ENCODE measurements at regions not wholly inside any gene's neighbourhood (a gene's known extent, or its start where the extent isn't known, plus 50 kb on each side); places are given as distances from the start of the nearest gene placed in this dataset.
"Not testable (repeated sequence)": the region's sequence is repeated elsewhere in the genome, so short reads cannot be mapped to it uniquely, and the experiment has no call there.

- Histone ChIP-seq H3K9ac (ENCODE audit: low read depth, low read length) (no peak overlapping the region), H3K4me1 (ENCODE audit: control insufficient read depth, insufficient read depth, low read length) (no peaks in the 10 kb centered on the region), H3K27me3 (ENCODE audit: control insufficient read depth, insufficient read depth, low read length) (no peaks in the 10 kb centered on the region), H3K4me3 (ENCODE audit: low read depth, low read length) (no peak overlapping the region), H3K36me3 (ENCODE audit: control insufficient read depth, insufficient read depth, low read length) (no peaks in the 10 kb centered on the region), H3K9me3 (ENCODE audit: control insufficient read depth, insufficient read depth, low read length) (no peaks in the 10 kb centered on the region)
These were observed 165.6 kb downstream of the C4orf33 start for GRCh38 chr4:129261584-129261983.

GRCh38 chr4:129264008-129264657 is 168.2 kb downstream of the C4orf33 start:
- H3K4me1 ChIP-seq (ENCODE audit: control insufficient read depth, insufficient read depth, low read length): peaks cover 2% of the 10 kb centered on the region
- H3K36me3 ChIP-seq (ENCODE audit: control insufficient read depth, insufficient read depth, low read length): no peaks in the 10 kb centered on the region
- no peak overlapping the region for H3K9ac ChIP-seq (ENCODE audit: low read depth, low read length)
- H3K27me3 ChIP-seq (ENCODE audit: control insufficient read depth, insufficient read depth, low read length): no peaks in the 10 kb centered on the region
- no peaks in the 10 kb centered on the region for H3K9me3 ChIP-seq (ENCODE audit: control insufficient read depth, insufficient read depth, low read length)
- no peak overlapping the region for H3K4me3 ChIP-seq (ENCODE audit: low read depth, low read length)

GRCh38 chr4:129278868-129279267 is 182.9 kb downstream of the C4orf33 start:
- Histone ChIP-seq H3K27me3 (ENCODE audit: control insufficient read depth, insufficient read depth, low read length) (no peaks in the 10 kb centered on the region), H3K4me3 (ENCODE audit: low read depth, low read length) (no peak overlapping the region), H3K9me3 (ENCODE audit: control insufficient read depth, insufficient read depth, low read length) (no peaks in the 10 kb centered on the region), H3K9ac (ENCODE audit: low read depth, low read length) (no peak overlapping the region), H3K36me3 (ENCODE audit: control insufficient read depth, insufficient read depth, low read length) (no peaks in the 10 kb centered on the region), H3K4me1 (ENCODE audit: control insufficient read depth, insufficient read depth, low read length) (no peaks in the 10 kb centered on the region)

DNA sequence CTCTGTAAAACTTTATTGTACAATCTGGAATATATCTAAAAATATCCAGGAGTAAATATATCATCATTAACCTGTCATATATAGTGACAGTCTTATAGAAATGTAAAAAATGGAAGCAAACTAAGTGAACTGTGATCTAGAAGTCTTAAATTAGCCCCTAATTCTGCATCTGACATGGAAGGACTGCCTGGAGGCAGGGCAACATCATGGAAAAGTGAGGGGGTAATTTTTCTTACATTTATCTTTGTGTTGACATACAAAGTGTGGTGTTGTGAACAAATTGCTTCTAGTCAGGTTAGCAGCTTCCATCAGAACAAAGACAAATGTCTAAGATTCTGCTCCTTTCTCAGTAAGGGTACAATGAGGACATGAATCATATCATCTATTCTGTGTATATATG is 186.3 kb downstream of the C4orf33 start:
- no peak overlapping the region for H3K9ac ChIP-seq (ENCODE audit: low read depth, low read length)

DNA sequence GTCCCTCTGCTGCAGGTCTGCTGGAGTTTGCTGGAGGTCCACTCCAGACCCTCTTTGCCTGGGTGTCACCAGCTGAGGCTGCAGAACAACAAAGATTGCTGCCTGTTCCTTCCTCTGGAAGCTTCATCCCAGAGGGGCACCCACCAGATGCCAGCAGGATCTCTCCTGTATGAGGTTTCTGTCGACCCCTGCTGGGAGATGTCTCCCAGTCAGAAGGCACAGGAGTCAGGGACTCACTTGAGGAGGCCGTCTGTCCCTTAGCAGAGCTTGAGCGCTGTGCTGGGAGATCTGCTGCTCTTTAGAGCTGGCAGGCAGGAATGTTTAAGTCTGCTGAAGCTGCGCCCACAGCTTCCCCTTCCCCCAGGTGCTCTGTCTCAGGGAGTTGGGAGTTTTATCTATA is 196.2 kb downstream of the C4orf33 start:
- H3K27me3 ChIP-seq (ENCODE audit: control insufficient read depth, insufficient read depth, low read length); H3K4me1 ChIP-seq (ENCODE audit: control insufficient read depth, insufficient read depth, low read length); H3K36me3 ChIP-seq (ENCODE audit: control insufficient read depth, insufficient read depth, low read length); H3K9ac ChIP-seq (ENCODE audit: low read depth, low read length); H3K4me3 ChIP-seq (ENCODE audit: low read depth, low read length); H3K9me3 ChIP-seq (ENCODE audit: control insufficient read depth, insufficient read depth, low read length): not testable (repeated sequence)

More for the DNA sequence above, 186.3 kb downstream of the C4orf33 start:
- H3K9me3 ChIP-seq (ENCODE audit: control insufficient read depth, insufficient read depth, low read length): no peaks in the 10 kb centered on the region
- H3K27me3 ChIP-seq (ENCODE audit: control insufficient read depth, insufficient read depth, low read length): no peaks in the 10 kb centered on the region
- no peaks in the 10 kb centered on the region for H3K36me3 ChIP-seq (ENCODE audit: control insufficient read depth, insufficient read depth, low read length)
- H3K4me3 ChIP-seq (ENCODE audit: low read depth, low read length): no peak overlapping the region
- no peaks in the 10 kb centered on the region for H3K4me1 ChIP-seq (ENCODE audit: control insufficient read depth, insufficient read depth, low read length)

GRCh38 chr4:129314781-129315180 is 218.8 kb downstream of the C4orf33 start:
- H3K27me3 ChIP-seq (ENCODE audit: control insufficient read depth, insufficient read depth, low read length): no peaks in the 10 kb centered on the region
- no peak overlapping the region for H3K4me3 ChIP-seq (ENCODE audit: low read depth, low read length)
- no peaks in the 10 kb centered on the region for H3K9me3 ChIP-seq (ENCODE audit: control insufficient read depth, insufficient read depth, low read length)
- H3K9ac ChIP-seq (ENCODE audit: low read depth, low read length): no peak overlapping the region
- H3K36me3 ChIP-seq (ENCODE audit: control insufficient read depth, insufficient read depth, low read length): no peaks in the 10 kb centered on the region
- no peaks in the 10 kb centered on the region for H3K4me1 ChIP-seq (ENCODE audit: control insufficient read depth, insufficient read depth, low read length)

- Histone ChIP-seq H3K4me1 (ENCODE audit: control insufficient read depth, insufficient read depth, low read length) (no peaks in the 10 kb centered on the region), H3K27me3 (ENCODE audit: control insufficient read depth, insufficient read depth, low read length) (no peaks in the 10 kb centered on the region), H3K9ac (ENCODE audit: low read depth, low read length) (no peak overlapping the region), H3K36me3 (ENCODE audit: control insufficient read depth, insufficient read depth, low read length) (no peaks in the 10 kb centered on the region), H3K9me3 (ENCODE audit: control insufficient read depth, insufficient read depth, low read length) (no peaks in the 10 kb centered on the region), H3K4me3 (ENCODE audit: low read depth, low read length) (no peak overlapping the region)
These were observed 227.0 kb downstream of the C4orf33 start for GRCh38 chr4:129322920-129323319.

GRCh38 chr4:129323658-129324057 is 227.7 kb downstream of the C4orf33 start:
- H3K4me1 ChIP-seq (ENCODE audit: control insufficient read depth, insufficient read depth, low read length): no peaks in the 10 kb centered on the region
- no peak overlapping the region for H3K4me3 ChIP-seq (ENCODE audit: low read depth, low read length)
- H3K9me3 ChIP-seq (ENCODE audit: control insufficient read depth, insufficient read depth, low read length): no peaks in the 10 kb centered on the region
- H3K9ac ChIP-seq (ENCODE audit: low read depth, low read length): no peak overlapping the region
- no peaks in the 10 kb centered on the region for H3K36me3 ChIP-seq (ENCODE audit: control insufficient read depth, insufficient read depth, low read length)
- H3K27me3 ChIP-seq (ENCODE audit: control insufficient read depth, insufficient read depth, low read length): no peaks in the 10 kb centered on the region

GRCh38 chr4:129326571-129327460 is 230.9 kb downstream of the C4orf33 start:
- Histone ChIP-seq H3K9me3 (ENCODE audit: control insufficient read depth, insufficient read depth, low read length) (no peaks in the 10 kb centered on the region), H3K36me3 (ENCODE audit: control insufficient read depth, insufficient read depth, low read length) (no peaks in the 10 kb centered on the region), H3K9ac (ENCODE audit: low read depth, low read length) (no peak overlapping the region), H3K27me3 (ENCODE audit: control insufficient read depth, insufficient read depth, low read length) (no peaks in the 10 kb centered on the region), H3K4me1 (ENCODE audit: control insufficient read depth, insufficient read depth, low read length) (no peaks in the 10 kb centered on the region), H3K4me3 (ENCODE audit: low read depth, low read length) (no peak overlapping the region)

DNA sequence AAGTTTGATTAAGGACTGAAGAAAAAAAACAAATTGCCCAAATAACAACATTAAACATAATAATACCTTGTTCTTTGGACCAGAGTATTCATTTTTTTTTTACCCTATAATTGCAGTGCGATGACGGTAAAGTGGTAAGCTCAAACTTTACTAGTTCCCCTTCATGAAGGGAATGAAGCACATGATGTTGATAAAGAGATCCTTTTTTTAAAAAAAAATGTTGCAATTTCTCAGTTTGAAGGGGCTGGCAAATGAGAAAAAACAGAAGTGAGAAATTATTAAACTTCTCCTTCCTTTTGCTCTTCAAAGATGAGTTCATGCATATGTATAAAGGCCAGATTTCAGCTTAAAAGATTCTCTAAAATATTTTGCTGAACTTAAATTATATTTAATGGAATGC is 231.7 kb downstream of the C4orf33 start:
- Histone ChIP-seq H3K36me3 (ENCODE audit: control insufficient read depth, insufficient read depth, low read length) (no peaks in the 10 kb centered on the region), H3K27me3 (ENCODE audit: control insufficient read depth, insufficient read depth, low read length) (no peaks in the 10 kb centered on the region), H3K9ac (ENCODE audit: low read depth, low read length) (no peak overlapping the region), H3K9me3 (ENCODE audit: control insufficient read depth, insufficient read depth, low read length) (no peaks in the 10 kb centered on the region), H3K4me1 (ENCODE audit: control insufficient read depth, insufficient read depth, low read length) (no peaks in the 10 kb centered on the region), H3K4me3 (ENCODE audit: low read depth, low read length) (no peak overlapping the region)

DNA sequence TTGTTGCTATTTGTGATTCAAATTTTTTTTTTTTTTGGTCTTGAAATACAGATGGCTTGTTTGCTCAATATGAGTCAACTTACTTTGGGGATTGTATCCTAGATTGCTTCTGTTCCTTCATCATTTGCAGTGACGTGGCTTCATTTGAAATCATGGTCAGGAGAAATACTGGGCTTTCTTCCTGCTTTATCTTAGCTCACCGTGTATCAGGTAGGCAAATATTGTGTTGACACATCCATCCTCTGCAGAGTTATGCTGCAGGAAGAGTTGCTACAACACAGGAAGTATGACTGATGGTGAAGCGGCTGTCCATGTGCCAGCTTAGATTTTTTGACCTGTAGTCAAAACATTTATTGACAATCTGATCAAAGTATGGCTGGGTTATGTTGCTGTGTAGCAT is 232.2 kb downstream of the C4orf33 start:
- Histone ChIP-seq H3K27me3 (ENCODE audit: control insufficient read depth, insufficient read depth, low read length) (no peaks in the 10 kb centered on the region), H3K4me3 (ENCODE audit: low read depth, low read length) (no peak overlapping the region), H3K36me3 (ENCODE audit: control insufficient read depth, insufficient read depth, low read length) (no peaks in the 10 kb centered on the region), H3K4me1 (ENCODE audit: control insufficient read depth, insufficient read depth, low read length) (no peaks in the 10 kb centered on the region), H3K9ac (ENCODE audit: low read depth, low read length) (no peak overlapping the region), H3K9me3 (ENCODE audit: control insufficient read depth, insufficient read depth, low read length) (no peaks in the 10 kb centered on the region)

DNA sequence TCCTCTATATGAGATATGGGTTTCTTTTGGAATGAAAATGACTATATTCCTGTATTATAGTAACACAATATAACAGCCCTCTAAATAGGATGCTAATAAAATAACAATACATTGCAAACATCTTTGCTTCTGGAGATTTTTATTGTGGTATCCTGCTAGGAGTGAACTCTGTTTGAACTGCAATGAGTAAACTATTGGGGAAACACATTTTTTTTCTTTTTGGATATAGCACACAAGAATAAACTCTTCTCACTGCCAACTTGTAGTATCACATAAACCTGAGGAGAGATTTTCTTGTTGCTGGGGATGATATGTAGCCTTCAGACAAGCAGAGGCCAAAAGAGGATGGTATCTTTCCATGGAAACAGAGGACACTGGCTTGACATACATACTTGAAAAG is 238.2 kb downstream of the C4orf33 start:
- H3K4me3 ChIP-seq (ENCODE audit: low read depth, low read length): no peak overlapping the region
- no peaks in the 10 kb centered on the region for H3K36me3 ChIP-seq (ENCODE audit: control insufficient read depth, insufficient read depth, low read length)
- no peaks in the 10 kb centered on the region for H3K27me3 ChIP-seq (ENCODE audit: control insufficient read depth, insufficient read depth, low read length)
- no peaks in the 10 kb centered on the region for H3K9me3 ChIP-seq (ENCODE audit: control insufficient read depth, insufficient read depth, low read length)
- peaks cover 3% of the 10 kb centered on the region for H3K4me1 ChIP-seq (ENCODE audit: control insufficient read depth, insufficient read depth, low read length)
- H3K9ac ChIP-seq (ENCODE audit: low read depth, low read length): no peak overlapping the region

Data from iPS-15b (cell line).